ENCODE measurements at regions not wholly inside any gene's neighbourhood (a gene's known extent, or its start where the extent isn't known, plus 50 kb on each side); places are given as distances from the start of the nearest gene placed in this dataset.
A peak's percentile ranks its signal among the peaks of the same experiment; 100 is the strongest.

DNA sequence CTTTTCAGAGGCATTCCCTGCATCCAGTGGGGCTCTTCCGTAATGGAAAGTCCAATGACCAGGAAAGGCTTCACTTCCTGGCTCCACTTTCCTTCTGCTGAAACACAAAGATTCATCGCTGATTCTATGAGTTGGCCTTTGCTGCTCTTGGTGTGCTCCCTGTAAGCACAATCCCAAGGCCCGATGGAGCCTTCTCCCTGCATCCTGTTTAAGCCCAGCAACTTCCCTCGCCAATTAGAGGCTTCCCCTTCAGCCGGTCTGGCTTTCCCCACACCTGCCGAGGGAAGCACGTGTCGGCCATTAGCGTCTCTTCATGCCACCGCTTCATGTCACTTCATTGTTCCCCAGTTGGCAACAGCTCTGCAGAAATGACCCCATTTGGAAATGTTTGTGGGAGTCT is 693.9 kb downstream of the MED13L start:
- Histone ChIP-seq H3K9me3 (ENCODE audit: control insufficient read depth in 2 of 2, low read length in 2 of 2) (no peaks in the 10 kb centered on the region), H3K27me3 (ENCODE audit: control insufficient read depth, insufficient read depth, low read length) (no peaks in the 10 kb centered on the region), H3K4me1 (ENCODE audit: control insufficient read depth, insufficient read depth, low read length, poor library complexity, severe bottlenecking) (no peaks in the 10 kb centered on the region), H3K36me3 (ENCODE audit: control insufficient read depth, insufficient read depth, low read length) (no peaks in the 10 kb centered on the region), H3K4me3 (ENCODE audit: low read depth, low read length) (no peak overlapping the region), H3K27ac (ENCODE audit: insufficient read depth, low read length, poor library complexity, severe bottlenecking) (no peak overlapping the region)
- Mint-ChIP-seq H3K27ac (no peak overlapping the region), H3K36me3 (no peaks in the 10 kb centered on the region), H3K27me3 (no peaks in the 10 kb centered on the region), H3K9me3 (peaks cover 0 to 20% (median 0%) of the 10 kb centered on the region in 7 donors), H3K4me1 (no peaks in the 10 kb centered on the region), H3K4me3 (no peak overlapping the region)
- ATAC-seq (ENCODE audit: low read depth in 2 of 2) = no peak
- no peak for DNase-seq

DNA sequence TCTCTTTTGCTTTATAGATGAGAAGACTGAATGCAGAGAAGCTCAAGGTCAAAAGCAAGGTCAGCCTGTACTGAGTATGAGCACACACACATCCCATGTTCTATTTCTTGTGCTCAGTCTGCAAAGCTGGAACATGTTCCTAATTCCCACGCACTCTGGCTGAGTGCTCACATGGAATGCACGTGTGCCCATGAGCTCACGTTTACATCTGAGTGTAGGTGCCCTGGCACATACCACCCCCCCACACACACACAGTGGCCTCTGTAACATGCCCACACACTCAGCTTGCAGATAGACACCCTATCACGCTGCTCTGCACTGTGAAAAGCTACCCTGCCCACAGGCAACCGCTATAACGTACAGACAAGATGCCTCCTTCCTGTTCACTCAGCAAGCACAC is 700.1 kb downstream of the MED13L start:
- no peak overlapping the region for H3K27ac ChIP-seq (ENCODE audit: insufficient read depth, low read length, poor library complexity, severe bottlenecking)
- H3K4me1 ChIP-seq (ENCODE audit: control insufficient read depth, insufficient read depth, low read length, poor library complexity, severe bottlenecking) = no peaks in the 10 kb centered on the region
- no peaks in the 10 kb centered on the region for H3K9me3 ChIP-seq (ENCODE audit: control insufficient read depth in 2 of 2, low read length in 2 of 2)
- DNase-seq (no peak), ATAC-seq (ENCODE audit: low read depth in 2 of 2) (no peak)
- no peaks in the 10 kb centered on the region for H3K36me3 ChIP-seq (ENCODE audit: control insufficient read depth, insufficient read depth, low read length)
- H3K27me3 ChIP-seq (ENCODE audit: control insufficient read depth, insufficient read depth, low read length) = no peaks in the 10 kb centered on the region
- no peaks in the 10 kb centered on the region for H3K4me1 Mint-ChIP-seq
- H3K27me3 Mint-ChIP-seq = no peaks in the 10 kb centered on the region
- peaks cover 0 to 4% (median 0%) of the 10 kb centered on the region in 7 donors for H3K9me3 Mint-ChIP-seq
- H3K36me3 Mint-ChIP-seq = no peaks in the 10 kb centered on the region
- no peak overlapping the region for H3K27ac Mint-ChIP-seq
- H3K4me3 ChIP-seq (ENCODE audit: low read depth, low read length) = no peak overlapping the region
- H3K4me3 Mint-ChIP-seq = no peak overlapping the region

DNA sequence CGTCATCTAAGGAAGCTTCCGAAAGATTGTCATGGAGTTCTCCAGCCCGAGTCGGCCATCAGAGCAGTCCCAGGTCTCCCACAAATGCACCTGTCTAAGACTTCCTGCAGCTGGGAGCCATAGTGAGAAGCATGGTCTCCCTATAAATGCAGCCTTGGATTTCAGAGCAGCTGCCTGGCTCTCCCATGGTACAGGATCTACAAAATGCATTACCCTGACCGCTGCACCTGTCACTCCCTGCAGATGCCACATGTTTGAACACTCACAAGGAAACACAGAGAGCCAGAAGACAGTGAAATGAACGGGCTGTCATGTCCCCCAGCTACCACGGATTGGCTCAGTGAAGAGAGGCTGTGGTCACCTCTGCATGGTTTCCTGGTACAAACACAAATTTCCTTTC is 702.7 kb downstream of the MED13L start:
- no peaks in the 10 kb centered on the region for H3K4me1 Mint-ChIP-seq
- Histone ChIP-seq H3K27ac (ENCODE audit: insufficient read depth, low read length, poor library complexity, severe bottlenecking) (no peak overlapping the region), H3K4me3 (ENCODE audit: low read depth, low read length) (no peak overlapping the region), H3K27me3 (ENCODE audit: control insufficient read depth, insufficient read depth, low read length) (no peaks in the 10 kb centered on the region), H3K4me1 (ENCODE audit: control insufficient read depth, insufficient read depth, low read length, poor library complexity, severe bottlenecking) (no peaks in the 10 kb centered on the region), H3K36me3 (ENCODE audit: control insufficient read depth, insufficient read depth, low read length) (no peaks in the 10 kb centered on the region), H3K9me3 (ENCODE audit: control insufficient read depth in 2 of 2, low read length in 2 of 2) (no peaks in the 10 kb centered on the region)
- no peak for ATAC-seq (ENCODE audit: low read depth in 2 of 2)
- H3K27ac Mint-ChIP-seq = no peak overlapping the region
- no peak overlapping the region for H3K4me3 Mint-ChIP-seq
- H3K27me3 Mint-ChIP-seq = no peaks in the 10 kb centered on the region
- H3K9me3 Mint-ChIP-seq = peaks cover 0 to 10% (median 4%) of the 10 kb centered on the region in 7 donors
- no peak for DNase-seq
- no peaks in the 10 kb centered on the region for H3K36me3 Mint-ChIP-seq

DNA sequence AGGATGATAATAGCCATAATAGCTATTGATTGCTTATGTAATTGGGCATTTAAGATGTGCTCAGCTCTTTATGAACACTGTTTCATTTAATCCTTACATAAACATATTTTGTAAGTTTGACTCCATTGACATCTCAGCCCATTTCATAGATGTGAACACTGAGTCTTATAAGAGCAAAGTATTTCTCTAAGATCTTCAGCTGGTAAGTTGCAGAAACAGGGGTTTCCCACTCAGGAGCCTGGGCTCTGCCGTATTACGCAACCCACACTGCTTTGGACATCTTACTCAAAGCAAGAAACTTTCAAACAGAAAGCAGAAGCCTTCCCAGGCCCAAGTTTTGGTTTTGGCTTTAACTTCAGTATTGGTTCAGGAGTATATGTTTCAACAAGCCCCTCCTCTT is 705.1 kb downstream of the MED13L start:
- ATAC-seq (ENCODE audit: low read depth in 2 of 2) (no peak), DNase-seq (no peak)
- Histone ChIP-seq H3K36me3 (ENCODE audit: control insufficient read depth, insufficient read depth, low read length) (no peaks in the 10 kb centered on the region), H3K4me1 (ENCODE audit: control insufficient read depth, insufficient read depth, low read length, poor library complexity, severe bottlenecking) (no peaks in the 10 kb centered on the region), H3K27me3 (ENCODE audit: control insufficient read depth, insufficient read depth, low read length) (no peaks in the 10 kb centered on the region), H3K4me3 (ENCODE audit: low read depth, low read length) (no peak overlapping the region), H3K9me3 (ENCODE audit: control insufficient read depth in 2 of 2, low read length in 2 of 2) (no peaks in the 10 kb centered on the region), H3K27ac (ENCODE audit: insufficient read depth, low read length, poor library complexity, severe bottlenecking) (no peak overlapping the region)
- H3K27ac Mint-ChIP-seq = no peak overlapping the region
- no peaks in the 10 kb centered on the region for H3K4me1 Mint-ChIP-seq
- H3K36me3 Mint-ChIP-seq = no peaks in the 10 kb centered on the region
- H3K4me3 Mint-ChIP-seq = no peak overlapping the region
- no peaks in the 10 kb centered on the region for H3K27me3 Mint-ChIP-seq
- H3K9me3 Mint-ChIP-seq = peaks cover 0 to 10% (median 4%) of the 10 kb centered on the region in 7 donors

DNA sequence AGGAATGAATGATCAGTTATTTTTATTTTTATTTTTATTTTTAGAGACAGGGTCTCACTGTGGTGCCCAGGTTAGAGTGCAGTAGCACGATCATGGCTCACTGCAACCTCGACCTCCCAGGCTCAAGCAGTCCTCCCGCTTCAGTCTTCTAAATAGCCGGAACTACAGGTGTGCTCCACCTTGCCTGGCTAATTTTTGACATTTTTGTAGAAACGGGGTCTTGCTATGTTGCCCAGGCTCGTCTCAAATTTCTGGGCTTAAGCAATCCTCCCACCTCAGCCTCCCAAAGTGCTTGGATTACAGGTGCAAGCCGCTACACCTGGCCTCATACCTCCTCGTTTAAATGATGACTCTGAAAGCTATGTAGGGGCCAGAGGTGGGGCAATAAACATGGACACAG is 706.0 kb downstream of the MED13L start:
- Mint-ChIP-seq H3K9me3 (peaks cover 0 to 7% (median 4%) of the 10 kb centered on the region in 7 donors), H3K27ac (peak overlapping the region in 1 of 3 donors; percentile 35), H3K36me3 (no peaks in the 10 kb centered on the region), H3K4me1 (no peaks in the 10 kb centered on the region), H3K4me3 (no peak overlapping the region), H3K27me3 (no peaks in the 10 kb centered on the region)
- no peaks in the 10 kb centered on the region for H3K27me3 ChIP-seq (ENCODE audit: control insufficient read depth, insufficient read depth, low read length)
- no peaks in the 10 kb centered on the region for H3K9me3 ChIP-seq (ENCODE audit: control insufficient read depth in 2 of 2, low read length in 2 of 2)
- H3K4me3 ChIP-seq (ENCODE audit: low read depth, low read length) = no peak overlapping the region
- no peaks in the 10 kb centered on the region for H3K36me3 ChIP-seq (ENCODE audit: control insufficient read depth, insufficient read depth, low read length)
- no peak for ATAC-seq (ENCODE audit: low read depth in 2 of 2)
- no peak for DNase-seq
- no peaks in the 10 kb centered on the region for H3K4me1 ChIP-seq (ENCODE audit: control insufficient read depth, insufficient read depth, low read length, poor library complexity, severe bottlenecking)
- no peak overlapping the region for H3K27ac ChIP-seq (ENCODE audit: insufficient read depth, low read length, poor library complexity, severe bottlenecking)

DNA sequence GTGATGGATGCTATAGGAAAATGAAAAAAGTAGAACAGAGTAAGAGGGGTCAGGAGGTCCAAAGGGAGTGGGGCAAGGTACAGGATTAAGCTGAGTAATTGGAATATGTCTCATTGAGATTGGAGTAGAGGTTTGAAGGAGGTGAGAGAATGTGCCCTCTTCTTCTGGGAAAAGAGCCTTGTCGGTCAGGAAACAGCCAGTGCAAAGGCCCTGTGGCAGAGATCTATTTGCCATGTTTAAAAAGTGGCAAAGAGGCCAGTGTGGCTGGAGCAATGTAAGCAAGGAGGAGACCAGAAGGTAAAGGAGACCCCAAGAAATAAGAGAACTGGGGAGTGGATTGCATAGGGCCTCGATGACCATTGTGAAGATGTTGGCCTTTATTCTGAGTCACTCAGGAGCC is 706.5 kb downstream of the MED13L start:
- no peaks in the 10 kb centered on the region for H3K9me3 ChIP-seq (ENCODE audit: control insufficient read depth in 2 of 2, low read length in 2 of 2)
- no peaks in the 10 kb centered on the region for H3K4me1 Mint-ChIP-seq
- no peak overlapping the region for H3K4me3 ChIP-seq (ENCODE audit: low read depth, low read length)
- H3K36me3 ChIP-seq (ENCODE audit: control insufficient read depth, insufficient read depth, low read length) = no peaks in the 10 kb centered on the region
- no peaks in the 10 kb centered on the region for H3K4me1 ChIP-seq (ENCODE audit: control insufficient read depth, insufficient read depth, low read length, poor library complexity, severe bottlenecking)
- no peak for DNase-seq
- peaks cover 0 to 6% (median 4%) of the 10 kb centered on the region in 7 donors for H3K9me3 Mint-ChIP-seq
- H3K27ac Mint-ChIP-seq = no peak overlapping the region
- ATAC-seq (ENCODE audit: low read depth in 2 of 2) = no peak
- H3K36me3 Mint-ChIP-seq = no peaks in the 10 kb centered on the region
- no peaks in the 10 kb centered on the region for H3K27me3 ChIP-seq (ENCODE audit: control insufficient read depth, insufficient read depth, low read length)
- no peaks in the 10 kb centered on the region for H3K27me3 Mint-ChIP-seq
- H3K27ac ChIP-seq (ENCODE audit: insufficient read depth, low read length, poor library complexity, severe bottlenecking) = no peak overlapping the region
- no peak overlapping the region for H3K4me3 Mint-ChIP-seq

DNA sequence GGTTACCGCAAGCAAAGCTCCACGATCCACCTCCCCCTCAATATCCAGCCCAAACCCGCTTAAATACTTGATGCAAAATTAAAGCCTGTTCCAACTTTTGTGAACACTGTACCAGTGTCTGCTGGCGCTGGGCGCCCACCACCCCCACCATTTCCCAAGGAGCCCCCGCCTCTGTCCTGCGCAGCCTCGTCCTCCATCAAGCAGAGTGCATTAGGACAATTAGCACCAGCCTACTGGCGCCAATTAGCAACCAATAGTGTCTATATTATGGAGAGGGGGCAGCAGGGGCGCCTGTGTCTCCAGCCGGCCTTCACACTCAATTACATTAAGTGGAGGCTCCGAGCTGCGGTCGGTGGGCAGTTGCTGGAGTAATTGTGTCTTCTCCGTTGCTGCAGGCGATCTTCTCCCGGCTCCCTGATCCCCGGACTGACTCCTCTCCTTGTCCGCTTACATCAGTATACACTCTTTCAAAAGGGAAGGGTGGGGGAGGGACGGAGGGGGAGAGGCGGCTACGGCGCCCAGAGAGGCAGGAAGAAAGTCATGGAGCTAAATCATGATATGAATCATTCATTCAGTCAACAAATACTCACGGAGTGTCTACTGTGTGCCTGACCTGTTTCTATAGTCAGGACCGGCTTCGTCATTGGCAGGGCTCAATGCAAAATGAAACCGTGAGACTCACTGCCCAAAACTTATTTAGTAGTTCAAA is 707.3 kb downstream of the MED13L start:
- H3K9me3 ChIP-seq (ENCODE audit: control insufficient read depth in 2 of 2, low read length in 2 of 2) = no peaks in the 10 kb centered on the region
- H3K36me3 Mint-ChIP-seq = no peaks in the 10 kb centered on the region
- H3K27me3 ChIP-seq (ENCODE audit: control insufficient read depth, insufficient read depth, low read length) = no peaks in the 10 kb centered on the region
- peaks cover 0 to 6% (median 5%) of the 10 kb centered on the region in 7 donors for H3K9me3 Mint-ChIP-seq
- no peak for DNase-seq
- H3K27ac Mint-ChIP-seq = no peak overlapping the region
- H3K27ac ChIP-seq (ENCODE audit: insufficient read depth, low read length, poor library complexity, severe bottlenecking) = no peak overlapping the region
- H3K4me1 Mint-ChIP-seq = no peaks in the 10 kb centered on the region
- H3K4me1 ChIP-seq (ENCODE audit: control insufficient read depth, insufficient read depth, low read length, poor library complexity, severe bottlenecking) = no peaks in the 10 kb centered on the region
- H3K4me3 Mint-ChIP-seq = no peak overlapping the region
- H3K27me3 Mint-ChIP-seq = no peaks in the 10 kb centered on the region
- H3K36me3 ChIP-seq (ENCODE audit: control insufficient read depth, insufficient read depth, low read length) = no peaks in the 10 kb centered on the region
- no peak for ATAC-seq (ENCODE audit: low read depth in 2 of 2)
- H3K4me3 ChIP-seq (ENCODE audit: low read depth, low read length) = no peak overlapping the region

DNA sequence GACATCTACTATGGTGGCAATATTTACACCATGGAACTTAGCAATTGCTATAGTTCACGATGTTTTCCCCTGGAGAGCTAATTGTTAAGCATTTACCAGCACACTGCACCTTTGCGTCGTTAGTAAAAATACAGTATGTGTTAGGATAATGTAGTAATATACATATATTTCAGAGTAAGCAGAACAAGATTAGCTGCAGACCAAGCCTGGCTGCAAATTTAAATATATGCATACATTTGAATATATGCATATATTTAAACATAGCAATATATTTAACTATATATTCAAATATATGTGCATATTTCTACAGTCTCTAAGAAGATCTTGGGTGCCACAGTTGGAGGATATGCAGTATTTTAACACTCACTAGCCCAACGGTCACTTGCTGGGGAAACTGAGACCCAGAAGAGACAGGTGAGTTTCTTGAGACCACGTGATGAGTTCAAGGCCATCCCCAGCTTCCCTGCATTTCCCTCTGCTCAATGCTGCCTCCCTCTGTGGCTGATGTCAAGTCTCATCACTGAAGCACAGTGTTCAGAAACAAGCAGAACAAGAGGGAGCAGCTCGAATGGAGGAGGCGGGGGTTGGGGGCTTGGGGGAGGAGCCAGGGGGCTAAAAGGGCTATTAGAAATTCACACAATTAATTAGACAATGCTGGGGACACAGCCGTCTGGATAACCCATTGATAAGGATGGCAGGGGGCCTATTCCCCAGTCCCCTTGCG is 708.0 kb downstream of the MED13L start:
- no peaks in the 10 kb centered on the region for H3K4me1 Mint-ChIP-seq
- Histone ChIP-seq H3K36me3 (ENCODE audit: control insufficient read depth, insufficient read depth, low read length) (no peaks in the 10 kb centered on the region), H3K9me3 (ENCODE audit: control insufficient read depth in 2 of 2, low read length in 2 of 2) (no peaks in the 10 kb centered on the region), H3K27me3 (ENCODE audit: control insufficient read depth, insufficient read depth, low read length) (no peaks in the 10 kb centered on the region), H3K27ac (ENCODE audit: insufficient read depth, low read length, poor library complexity, severe bottlenecking) (no peak overlapping the region), H3K4me1 (ENCODE audit: control insufficient read depth, insufficient read depth, low read length, poor library complexity, severe bottlenecking) (no peaks in the 10 kb centered on the region), H3K4me3 (ENCODE audit: low read depth, low read length) (no peak overlapping the region)
- ATAC-seq (ENCODE audit: low read depth in 2 of 2) (no peak), DNase-seq (no peak)
- no peak overlapping the region for H3K27ac Mint-ChIP-seq
- H3K27me3 Mint-ChIP-seq = no peaks in the 10 kb centered on the region
- peaks cover 0 to 6% (median 5%) of the 10 kb centered on the region in 7 donors for H3K9me3 Mint-ChIP-seq
- no peaks in the 10 kb centered on the region for H3K36me3 Mint-ChIP-seq
- H3K4me3 Mint-ChIP-seq = no peak overlapping the region
